ENCODE measurements at regions not wholly inside any gene's neighbourhood (a gene's known extent, or its start where the extent isn't known, plus 50 kb on each side); places are given as distances from the start of the nearest gene placed in this dataset.

GRCh38 chr5:67283988-67284487 is 87.4 kb upstream of the CD180 start:
- no peak for DNase-seq (ENCODE audit: low spot score)
- no peak for TF ChIP-seq CTCF (IDR thresholded peaks at IDR 0.05)
- H3K4me3 ChIP-seq: no peak overlapping the region
- H3K27ac ChIP-seq: peak overlapping the region in 1 of 2 donors; percentile 18

GRCh38 chr5:67283275-67283987 is 86.8 kb upstream of the CD180 start:
- peak overlapping the region in 1 of 2 donors; percentile 18 for H3K27ac ChIP-seq
- no peak for DNase-seq (ENCODE audit: low spot score)
- no peak for TF ChIP-seq CTCF (IDR thresholded peaks at IDR 0.05)
- no peak overlapping the region for H3K4me3 ChIP-seq

- DNase-seq (ENCODE audit: low spot score): no peak
- no peak for TF ChIP-seq CTCF (IDR thresholded peaks at IDR 0.05)
- no peak overlapping the region for H3K4me3 ChIP-seq
- no peak overlapping the region for H3K27ac ChIP-seq
Observed at GRCh38 chr5:67281874-67282273, 85.3 kb upstream of the CD180 start.

- DNase-seq (ENCODE audit: low spot score): no peak
- no peak overlapping the region for H3K27ac ChIP-seq
- TF ChIP-seq CTCF (IDR thresholded peaks at IDR 0.05): no peak
- no peak overlapping the region for H3K4me3 ChIP-seq
Observed at GRCh38 chr5:67273689-67274356, 77.2 kb upstream of the CD180 start.

DNA sequence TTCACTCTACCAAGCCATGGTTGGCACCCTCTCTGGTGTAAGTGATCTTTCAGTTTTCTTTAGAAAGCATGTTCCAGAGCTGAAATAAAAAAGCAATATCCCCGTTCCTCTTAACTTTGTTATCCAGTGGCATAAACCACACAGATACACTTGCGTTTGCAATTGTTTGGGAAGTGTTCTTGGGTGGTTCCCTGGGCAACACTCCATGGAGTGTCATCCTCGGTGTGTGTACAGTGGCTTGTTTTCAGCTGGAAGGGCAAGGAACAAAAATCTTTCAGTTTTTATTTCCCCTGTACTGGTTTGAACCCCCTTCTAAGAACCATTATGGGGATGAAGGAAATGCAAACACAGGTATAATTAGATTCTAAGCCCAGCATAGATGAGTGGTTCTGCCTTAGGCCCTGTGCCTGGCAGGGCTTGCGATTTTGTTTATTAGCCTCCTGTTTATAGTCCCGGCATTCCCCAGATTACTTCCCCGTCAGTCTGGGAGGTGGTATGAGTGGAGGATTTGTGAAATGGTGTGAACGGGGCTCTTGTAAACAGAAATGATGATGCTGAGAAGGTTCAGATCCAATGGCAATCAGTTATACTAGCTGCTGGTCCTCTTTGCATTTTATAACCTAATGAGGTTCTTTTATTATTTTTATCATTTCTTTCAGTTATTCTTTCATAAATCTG is 76.0 kb upstream of the CD180 start:
- H3K4me3 ChIP-seq: no peak overlapping the region
- TF ChIP-seq CTCF (IDR thresholded peaks at IDR 0.05): no peak
- H3K27ac ChIP-seq: peak overlapping the region in 1 of 2 donors; percentile 26
- no peak for DNase-seq (ENCODE audit: low spot score)

- TF ChIP-seq CTCF (IDR thresholded peaks at IDR 0.05): no peak
- DNase-seq (ENCODE audit: low spot score): peak; percentile 88
- peak overlapping the region; percentile 89 to 96 for H3K27ac ChIP-seq
- H3K4me3 ChIP-seq: peak overlapping the region; percentile 57
Observed at GRCh38 chr5:67268231-67269021, 71.8 kb upstream of the CD180 start.
